Ascending aorta (tissue), 2 donors: ENCODE measurements at regions not wholly inside any gene's neighbourhood (a gene's known extent, or its start where the extent isn't known, plus 50 kb on each side); places are given as distances from the start of the nearest gene placed in this dataset.

Source experiments
- DNase-seq, 2 donors: peaks; one replicate each; pipeline ENCODE4 v3.0.0-alpha.2; 2019; ENCODE audit warnings: low spot score in 2 of 2
- H3K27ac ChIP-seq, 2 donors: fragments of 200-600 bp; sonication (generic); one replicate each; pipeline ENCODE4 v1.5.1; 2016 to 2017; ENCODE audit warnings: mild to moderate bottlenecking in 1 of 2
- H3K27me3 ChIP-seq: fragments of 200-600 bp; sonication (generic); one replicate; pipeline ENCODE4 v1.5.1; 2017
- H3K36me3 ChIP-seq, 2 donors: fragments of 200-600 bp; sonication (generic); one replicate each; pipeline ENCODE4 v1.5.1; 2016
- H3K4me1 ChIP-seq, 2 donors: fragments of 200-600 bp; sonication (generic); one replicate each; pipeline ENCODE4 v1.5.1; 2016 to 2017; ENCODE audit warnings: mild to moderate bottlenecking in 1 of 2
- H3K4me3 ChIP-seq, 2 donors: fragments of 200-600 bp; sonication (generic); one replicate each; pipeline ENCODE4 v1.5.1; 2016 to 2017; ENCODE audit warnings: mild to moderate bottlenecking in 1 of 2
- H3K9me3 ChIP-seq, 2 donors: fragments of 200-600 bp; sonication (generic); one replicate each; pipeline ENCODE4 v1.5.1; 2016
- intact Hi-C: fragments of 100-400 bp; cut with DNase I; formaldehyde crosslinking; loops from one replicate; pipeline ENCODE4 v1.15.1; 2023
- TF ChIP-seq, protein P1 (sequence below), 3 experiments: fragments of 200-600 bp in 2 of 3; fragments of 450-650 bp in 1 of 3; sonication (generic) in 2 of 3; IDR thresholded peaks; one replicate each; pipeline ENCODE4 v1.5.1; 2016 to 2019; ENCODE audit warnings: antibody characterized with exemption in 3 of 3, mild to moderate bottlenecking in 1 of 3, moderate library complexity in 1 of 3

DNA sequence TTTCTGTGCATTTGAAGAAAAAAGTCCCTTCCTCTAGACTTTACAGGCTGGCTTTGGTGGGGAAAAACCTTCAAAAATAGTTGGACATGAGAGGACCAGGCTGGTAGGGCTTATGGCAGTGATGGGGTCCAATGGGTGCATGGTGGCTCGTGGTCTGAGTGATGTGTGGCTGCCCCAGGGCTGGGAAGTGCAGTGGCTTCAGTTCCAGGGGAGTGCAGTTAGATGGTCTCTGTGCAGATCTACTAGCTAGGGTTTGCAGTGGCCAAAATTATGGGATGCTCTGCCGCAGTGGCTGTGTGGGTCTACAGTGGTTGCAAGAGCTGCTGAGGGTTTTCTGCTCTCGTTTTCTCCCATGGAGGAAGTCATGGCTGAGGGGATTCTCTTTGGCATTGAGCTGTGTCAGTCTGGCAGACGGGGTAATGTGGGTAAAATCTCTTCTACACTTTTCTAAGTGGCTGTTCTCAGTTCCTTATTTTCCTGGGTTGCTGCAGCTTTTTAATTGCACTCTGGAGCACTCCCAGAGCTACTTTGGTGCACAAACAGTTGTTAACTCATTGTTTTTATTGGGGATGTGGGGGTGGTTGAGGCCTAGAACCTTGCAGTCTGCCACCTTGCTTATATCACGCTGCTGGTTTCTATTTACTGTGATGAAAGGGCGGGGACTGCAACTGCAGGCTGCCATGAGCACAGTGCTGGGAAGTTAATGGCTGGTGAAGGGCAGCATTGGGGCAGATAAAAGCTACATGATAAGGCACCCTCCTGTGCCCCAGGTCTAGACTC lies 1324.6 kb downstream of the NSUN3 start:
- H3K4me3 ChIP-seq = no peak overlapping the region
- no peak for DNase-seq
- no peaks in the 10 kb centered on the region for H3K27me3 ChIP-seq
- TF ChIP-seq, protein P1, sequence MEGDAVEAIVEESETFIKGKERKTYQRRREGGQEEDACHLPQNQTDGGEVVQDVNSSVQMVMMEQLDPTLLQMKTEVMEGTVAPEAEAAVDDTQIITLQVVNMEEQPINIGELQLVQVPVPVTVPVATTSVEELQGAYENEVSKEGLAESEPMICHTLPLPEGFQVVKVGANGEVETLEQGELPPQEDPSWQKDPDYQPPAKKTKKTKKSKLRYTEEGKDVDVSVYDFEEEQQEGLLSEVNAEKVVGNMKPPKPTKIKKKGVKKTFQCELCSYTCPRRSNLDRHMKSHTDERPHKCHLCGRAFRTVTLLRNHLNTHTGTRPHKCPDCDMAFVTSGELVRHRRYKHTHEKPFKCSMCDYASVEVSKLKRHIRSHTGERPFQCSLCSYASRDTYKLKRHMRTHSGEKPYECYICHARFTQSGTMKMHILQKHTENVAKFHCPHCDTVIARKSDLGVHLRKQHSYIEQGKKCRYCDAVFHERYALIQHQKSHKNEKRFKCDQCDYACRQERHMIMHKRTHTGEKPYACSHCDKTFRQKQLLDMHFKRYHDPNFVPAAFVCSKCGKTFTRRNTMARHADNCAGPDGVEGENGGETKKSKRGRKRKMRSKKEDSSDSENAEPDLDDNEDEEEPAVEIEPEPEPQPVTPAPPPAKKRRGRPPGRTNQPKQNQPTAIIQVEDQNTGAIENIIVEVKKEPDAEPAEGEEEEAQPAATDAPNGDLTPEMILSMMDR (IDR thresholded peaks at IDR 0.05) = no peak
- H3K4me1 ChIP-seq = no peaks in the 10 kb centered on the region
- H3K9me3 ChIP-seq = no peaks in the 10 kb centered on the region
- no peak overlapping the region for H3K27ac ChIP-seq
- intact Hi-C loops = no loop called here
- H3K36me3 ChIP-seq = no peaks in the 10 kb centered on the region

DNA sequence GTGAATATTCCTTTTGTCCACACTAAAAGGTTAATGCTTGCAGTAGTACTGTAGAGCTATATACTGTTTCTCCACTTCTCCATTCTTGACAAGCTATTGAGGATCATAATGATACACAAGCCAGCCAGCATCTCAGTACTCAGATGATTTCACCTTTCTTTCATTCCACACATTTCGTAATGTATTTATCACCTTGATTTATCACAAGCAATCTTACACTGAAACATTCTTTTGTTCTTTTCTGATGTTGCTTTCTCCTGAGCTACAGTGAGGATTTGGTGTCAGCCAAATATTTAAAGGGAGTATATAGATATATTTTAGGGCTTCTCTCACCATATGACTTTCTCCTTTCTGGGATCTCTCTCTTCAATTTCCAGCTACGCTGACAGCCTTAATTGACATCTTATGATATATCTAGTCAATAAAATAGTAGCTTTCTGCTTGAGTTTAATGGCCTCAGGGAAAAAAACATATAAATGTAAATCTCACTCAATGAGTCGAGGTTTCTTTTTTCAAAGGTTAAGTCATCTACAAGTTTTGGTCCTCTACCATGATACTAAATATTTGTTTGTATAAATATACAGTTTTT lies 1327.0 kb downstream of the NSUN3 start:
- Histone ChIP-seq H3K27ac (no peak overlapping the region), H3K36me3 (no peaks in the 10 kb centered on the region), H3K4me3 (no peak overlapping the region), H3K4me1 (no peaks in the 10 kb centered on the region), H3K27me3 (no peaks in the 10 kb centered on the region), H3K9me3 (no peaks in the 10 kb centered on the region)
- no peak for DNase-seq
- TF ChIP-seq, protein P1 (IDR thresholded peaks at IDR 0.05) = no peak
- intact Hi-C loops = no loop called here

DNA sequence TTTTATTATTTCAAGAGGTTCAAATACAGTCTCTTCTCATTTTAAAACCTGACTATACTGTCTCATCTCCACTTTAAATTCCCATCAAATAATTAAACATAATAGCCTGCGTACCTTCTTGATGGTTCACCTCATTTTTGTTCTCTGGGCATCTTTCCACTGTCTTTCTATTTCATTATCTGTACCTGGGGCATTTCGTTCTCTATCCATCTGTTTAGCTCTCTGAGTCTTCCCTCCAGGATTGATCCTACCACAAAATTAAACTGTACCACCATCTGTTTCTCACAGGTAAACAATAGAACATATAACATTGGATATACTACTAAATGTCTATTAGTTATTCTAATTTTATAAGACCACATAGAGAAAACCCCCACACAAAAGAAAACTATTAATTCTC lies 1331.4 kb downstream of the NSUN3 start:
- no peaks in the 10 kb centered on the region for H3K36me3 ChIP-seq
- DNase-seq = no peak
- no peaks in the 10 kb centered on the region for H3K9me3 ChIP-seq
- H3K27ac ChIP-seq = no peak overlapping the region
- H3K27me3 ChIP-seq = no peaks in the 10 kb centered on the region
- no peaks in the 10 kb centered on the region for H3K4me1 ChIP-seq
- TF ChIP-seq, protein P1 (IDR thresholded peaks at IDR 0.05) = no peak
- intact Hi-C loops = no loop called here
- H3K4me3 ChIP-seq = no peak overlapping the region

DNA sequence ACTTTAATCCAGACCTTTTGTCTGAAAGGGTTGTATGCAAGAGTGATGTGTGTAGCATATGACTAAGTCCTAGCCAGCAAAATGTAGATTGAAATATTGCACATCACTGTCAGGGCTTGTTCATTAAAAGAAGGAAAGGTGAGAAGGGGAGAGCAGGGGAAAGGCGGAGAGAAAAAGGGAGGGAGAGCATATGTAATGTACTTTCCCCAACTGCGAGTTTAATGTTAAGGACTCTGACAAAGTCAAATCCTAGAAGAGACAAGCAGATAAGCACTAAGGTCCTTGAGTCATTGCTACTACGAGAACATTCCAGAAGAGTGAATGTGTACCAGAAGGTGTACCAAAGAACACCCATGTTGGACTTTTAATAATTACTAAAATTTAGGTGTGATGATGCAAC lies 1336.7 kb downstream of the NSUN3 start:
- TF ChIP-seq, protein P1 (IDR thresholded peaks at IDR 0.05) = no peak
- no peaks in the 10 kb centered on the region for H3K36me3 ChIP-seq
- H3K4me1 ChIP-seq = no peaks in the 10 kb centered on the region
- H3K4me3 ChIP-seq = no peak overlapping the region
- H3K9me3 ChIP-seq = no peaks in the 10 kb centered on the region
- DNase-seq = no peak
- H3K27me3 ChIP-seq = no peaks in the 10 kb centered on the region
- H3K27ac ChIP-seq = no peak overlapping the region
- intact Hi-C loops = no loop called here

DNA sequence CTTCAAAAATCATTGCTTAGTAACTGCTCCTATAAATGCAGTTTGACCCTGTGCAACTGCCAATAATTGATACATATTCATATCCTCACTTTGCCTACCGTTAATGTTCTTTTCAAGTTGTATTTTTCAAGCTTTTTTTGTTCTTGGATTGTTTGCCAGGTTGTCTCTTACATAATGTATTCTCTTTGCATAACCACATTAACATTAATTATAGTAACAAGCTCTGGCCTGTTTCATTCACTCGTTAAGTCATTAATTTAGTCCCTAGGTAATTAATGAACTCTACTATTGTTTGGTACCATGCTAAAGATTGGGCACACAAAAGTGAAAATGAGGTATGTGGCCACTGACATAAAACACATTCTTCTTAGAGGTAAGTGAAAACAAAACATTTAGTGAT lies 1338.8 kb downstream of the NSUN3 start:
- intact Hi-C loops = no loop called here
- Histone ChIP-seq H3K27me3 (no peaks in the 10 kb centered on the region), H3K9me3 (no peaks in the 10 kb centered on the region)

More for the DNA sequence above, 1338.8 kb downstream of the NSUN3 start:
- Histone ChIP-seq H3K27ac (no peak overlapping the region), H3K36me3 (no peaks in the 10 kb centered on the region), H3K4me3 (no peak overlapping the region), H3K4me1 (no peaks in the 10 kb centered on the region)
- no peak for DNase-seq
- TF ChIP-seq, protein P1 (IDR thresholded peaks at IDR 0.05) = no peak
